GM18873 (cell line): ENCODE measurements at regions not wholly inside any gene's neighbourhood (a gene's known extent, or its start where the extent isn't known, plus 50 kb on each side); places are given as distances from the start of the nearest gene placed in this dataset.

Experiments
- ATAC-seq: cut with Tn5 transposase; IDR thresholded peaks from one replicate; pipeline ENCODE4 v1.9.1; 2021; ENCODE audit warnings: mild to moderate bottlenecking, moderate library complexity, moderate number of reproducible peaks; ENCODE audit not compliant: unreplicated experiment, low FRiP score

GRCh38 chr4:152009031-152009670 lies 248.3 kb upstream of the GATB start:
- ATAC-seq, result no peak

GRCh38 chr4:152007111-152007510 lies 246.3 kb upstream of the GATB start:
- no peak for ATAC-seq

GRCh38 chr4:152004801-152005200 lies 244.0 kb upstream of the GATB start:
- ATAC-seq, result no peak

GRCh38 chr4:152000518-152000917 lies 239.7 kb upstream of the GATB start:
- no peak for ATAC-seq

- no peak for ATAC-seq
Measured at GRCh38 chr4:151998723-151999122, 237.9 kb upstream of the GATB start.

- ATAC-seq, result no peak
Measured at GRCh38 chr4:151997461-151997860, 236.7 kb upstream of the GATB start.

- no peak for ATAC-seq
Measured at GRCh38 chr4:151994429-151994828, 233.6 kb upstream of the GATB start.

- no peak for ATAC-seq
Measured at GRCh38 chr4:151993521-151993920, 232.7 kb upstream of the GATB start.

- no peak for ATAC-seq
Measured at GRCh38 chr4:151992332-151993154, 231.7 kb upstream of the GATB start.

- ATAC-seq, result no peak
Measured at GRCh38 chr4:151991884-151992167, 231.0 kb upstream of the GATB start.

GRCh38 chr4:151991001-151991883 lies 230.4 kb upstream of the GATB start:
- no peak for ATAC-seq

- no peak for ATAC-seq
Measured at GRCh38 chr4:151990201-151990600, 229.4 kb upstream of the GATB start.

- ATAC-seq, result no peak
Measured at GRCh38 chr4:151988591-151988990, 227.8 kb upstream of the GATB start.

- no peak for ATAC-seq
Measured at GRCh38 chr4:151987606-151988005, 226.8 kb upstream of the GATB start.

- no peak for ATAC-seq
Measured at GRCh38 chr4:151983854-151984253, 223.0 kb upstream of the GATB start.

- ATAC-seq, result no peak
Measured at GRCh38 chr4:151979819-151980218, 219.0 kb upstream of the GATB start.

GRCh38 chr4:151968643-151969042 lies 207.8 kb upstream of the GATB start:
- no peak for ATAC-seq

- no peak for ATAC-seq
Measured at GRCh38 chr4:151967074-151967473, 206.3 kb upstream of the GATB start.

- ATAC-seq, result no peak
Measured at GRCh38 chr4:151962138-151962823, 201.5 kb upstream of the GATB start.

- no peak for ATAC-seq
Measured at GRCh38 chr4:151961456-151961855, 200.6 kb upstream of the GATB start.
